HG03045 (cell line): ENCODE measurements at regions not wholly inside any gene's neighbourhood (a gene's known extent, or its start where the extent isn't known, plus 50 kb on each side); places are given as distances from the start of the nearest gene placed in this dataset.

Source experiments
- ATAC-seq: cut with Tn5 transposase; IDR thresholded peaks from one replicate; pipeline ENCODE4 v1.9.1; 2021; ENCODE audit warnings: mild to moderate bottlenecking, moderate library complexity; ENCODE audit not compliant: unreplicated experiment

DNA sequence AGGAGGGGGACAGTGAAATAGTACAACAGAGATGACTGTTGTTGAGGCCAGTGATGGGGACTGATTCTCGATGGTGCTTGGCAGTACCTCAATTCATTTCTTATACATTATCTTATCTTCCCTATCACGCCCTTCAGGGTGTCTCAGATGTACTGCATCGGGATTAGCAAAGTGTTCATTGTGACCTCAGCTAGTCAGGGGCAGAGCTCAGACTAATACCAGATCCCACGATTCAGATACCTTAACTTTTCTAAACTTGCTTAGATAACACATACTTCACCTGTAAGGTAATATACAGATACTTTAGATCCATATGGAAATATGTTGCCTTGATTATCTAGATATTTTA, 720.6 kb downstream of the EFNB2 start:
- ATAC-seq, result no peak

DNA sequence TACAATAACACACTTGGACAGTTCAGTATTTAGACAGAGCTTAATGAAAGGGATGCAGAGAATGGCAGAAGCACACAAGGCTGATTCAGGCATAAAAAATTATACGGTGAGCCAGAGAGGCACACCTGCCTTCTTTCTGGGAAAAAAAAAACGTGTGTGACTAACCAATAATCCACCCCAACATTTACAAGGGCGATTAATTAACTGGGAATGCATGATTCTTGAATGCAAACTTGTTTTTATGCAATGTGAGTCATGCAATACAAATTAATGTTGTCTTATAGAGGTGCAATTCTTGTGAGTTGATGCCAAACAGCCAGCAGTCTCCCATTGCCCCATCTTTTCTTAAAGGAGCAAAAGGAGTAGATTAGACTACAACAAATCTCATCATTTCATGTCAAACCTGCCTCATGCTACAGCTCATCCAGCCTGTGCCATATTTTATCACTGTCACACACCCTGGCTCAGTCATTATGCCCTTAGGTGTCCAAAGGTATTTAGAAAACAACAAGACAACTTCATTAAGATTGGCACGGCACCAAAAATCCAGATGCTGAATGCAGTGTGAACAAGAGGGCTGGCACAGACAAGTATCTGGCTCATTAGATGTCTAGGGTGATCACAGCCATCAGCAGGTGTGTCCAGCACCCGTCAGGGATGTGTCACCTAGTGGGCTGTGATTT, 721.1 kb downstream of the EFNB2 start:
- ATAC-seq, result no peak

DNA sequence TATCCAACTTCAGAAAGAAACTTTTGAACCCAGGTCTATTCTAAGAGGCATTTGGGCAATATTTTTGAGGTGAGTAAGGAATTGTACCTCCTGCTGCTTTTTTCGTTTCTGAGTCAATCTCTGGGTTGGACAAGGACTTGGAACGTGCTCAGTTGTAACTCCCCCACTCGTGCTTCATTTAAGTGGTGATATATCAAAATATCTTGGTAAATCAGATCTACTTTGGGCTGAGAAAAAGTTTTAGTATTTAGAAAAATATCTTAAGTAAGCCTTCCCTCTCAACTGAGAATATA, 728.9 kb downstream of the EFNB2 start:
- no peak for ATAC-seq

DNA sequence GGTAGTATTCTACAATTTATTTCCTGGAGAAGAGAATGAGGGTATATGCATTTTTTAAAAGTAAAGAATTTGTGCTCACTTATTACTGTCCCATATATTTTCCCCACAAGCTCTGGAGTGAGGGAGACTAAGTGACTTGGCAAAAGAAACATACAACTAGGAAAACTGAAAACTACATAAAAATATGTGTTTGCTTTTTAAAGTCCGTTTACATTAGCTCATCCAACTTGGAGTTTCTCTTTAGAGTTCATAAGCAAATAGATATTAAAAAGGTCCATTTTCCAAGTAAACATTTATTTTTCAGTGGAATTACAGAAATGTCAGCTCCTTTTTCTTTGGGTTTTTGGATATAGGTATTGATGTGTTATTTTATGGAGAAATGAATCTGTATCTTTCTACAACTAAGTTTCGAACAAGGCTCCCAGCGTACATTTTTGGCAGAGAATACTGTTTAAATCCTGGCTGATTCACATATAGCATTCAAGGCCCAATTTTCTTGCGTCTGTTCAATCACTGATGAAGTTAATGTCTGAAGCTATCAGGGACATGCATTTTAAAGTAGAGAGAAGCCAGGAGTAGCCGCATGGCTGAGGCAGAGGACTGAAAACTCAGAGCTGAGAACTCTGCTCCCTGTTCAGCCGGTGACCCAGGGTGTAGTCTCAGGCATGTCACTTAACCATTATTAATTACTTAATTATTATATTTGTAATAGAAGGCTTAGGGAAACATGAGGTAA, 729.4 kb downstream of the EFNB2 start:
- no peak for ATAC-seq

DNA sequence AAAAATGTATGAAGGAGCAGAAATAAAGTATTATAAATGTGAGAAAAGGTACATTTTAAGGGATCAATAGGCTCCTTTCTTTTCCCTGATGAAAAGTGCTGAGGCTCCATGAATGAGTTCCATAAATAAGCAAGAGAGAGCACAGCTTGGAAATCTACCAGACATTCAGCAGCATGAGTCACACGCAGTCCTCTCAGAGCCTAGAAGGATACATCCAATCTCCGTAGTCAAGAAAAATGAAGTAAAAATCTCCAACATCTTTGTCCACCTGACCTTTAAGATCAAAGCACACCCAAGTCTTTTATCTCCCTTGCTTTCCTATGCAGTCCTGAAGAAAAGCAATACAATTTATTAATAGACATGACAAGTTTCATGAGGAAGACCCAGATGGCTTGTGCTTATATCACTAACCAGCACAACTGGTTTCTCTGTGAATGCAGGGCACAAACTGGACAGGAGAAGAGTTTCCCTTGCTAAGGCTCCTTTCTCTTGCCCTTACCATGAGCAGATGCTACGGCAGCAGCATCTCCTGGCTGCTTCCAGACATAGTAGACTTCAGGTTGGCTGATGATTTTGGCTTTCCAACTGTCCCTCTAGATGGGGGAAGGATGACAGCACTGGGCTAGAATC, 730.8 kb downstream of the EFNB2 start:
- ATAC-seq, result no peak

DNA sequence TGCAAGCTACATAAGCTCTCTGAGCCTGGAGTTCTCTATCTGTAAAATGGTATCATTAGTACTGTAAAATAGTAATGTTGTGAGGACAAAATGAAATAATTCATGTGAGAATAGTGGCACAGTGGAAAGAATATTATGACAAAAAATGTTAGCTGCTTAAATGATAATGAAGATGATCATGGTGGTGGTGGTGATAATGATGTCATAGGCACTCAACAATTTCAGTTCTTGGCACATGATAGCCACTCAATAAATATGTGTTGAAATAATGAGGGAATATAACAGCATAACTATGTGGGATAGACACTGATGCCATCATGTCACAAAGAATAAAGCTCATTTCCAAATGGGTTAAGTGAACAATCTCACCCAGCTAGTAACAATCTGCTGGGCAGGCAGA, 736.3 kb downstream of the EFNB2 start:
- ATAC-seq, result no peak

DNA sequence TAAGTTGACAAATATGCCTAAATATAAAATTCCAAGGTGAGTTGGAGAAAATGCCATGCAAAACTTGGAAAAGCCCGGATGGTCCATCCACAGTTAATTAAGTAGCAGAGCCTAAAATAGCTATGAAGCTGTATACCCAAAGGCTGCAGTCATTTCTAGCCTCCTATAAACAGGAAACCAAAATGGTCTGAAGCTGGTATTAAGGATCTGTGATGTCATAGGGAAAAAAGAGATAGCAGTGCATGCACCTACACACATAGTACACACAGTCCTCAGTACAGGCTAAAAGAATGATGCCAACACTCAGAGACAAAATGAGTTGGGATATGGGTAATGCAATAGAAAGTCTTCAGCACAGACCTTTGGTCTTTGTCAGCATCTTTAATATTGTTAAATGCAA, 736.9 kb downstream of the EFNB2 start:
- no peak for ATAC-seq

DNA sequence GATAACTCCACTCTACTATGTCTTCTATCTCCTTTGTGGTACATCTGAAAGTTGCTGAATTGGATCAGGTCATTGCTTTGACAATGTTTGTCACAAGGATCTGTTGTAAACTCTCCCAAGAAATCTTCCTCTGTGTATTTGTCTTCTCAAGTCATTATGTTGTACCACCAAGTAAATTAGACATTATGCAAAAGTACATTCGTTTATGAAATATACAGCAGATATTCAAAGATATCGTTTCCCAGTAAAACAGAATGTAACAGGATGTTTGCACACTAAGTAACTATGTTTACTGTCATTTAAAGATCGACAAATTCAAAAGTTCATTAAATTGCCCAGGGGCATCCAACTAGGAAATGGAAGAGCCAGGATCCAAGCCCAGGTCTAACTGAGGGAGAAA, 739.4 kb downstream of the EFNB2 start:
- ATAC-seq, result no peak

DNA sequence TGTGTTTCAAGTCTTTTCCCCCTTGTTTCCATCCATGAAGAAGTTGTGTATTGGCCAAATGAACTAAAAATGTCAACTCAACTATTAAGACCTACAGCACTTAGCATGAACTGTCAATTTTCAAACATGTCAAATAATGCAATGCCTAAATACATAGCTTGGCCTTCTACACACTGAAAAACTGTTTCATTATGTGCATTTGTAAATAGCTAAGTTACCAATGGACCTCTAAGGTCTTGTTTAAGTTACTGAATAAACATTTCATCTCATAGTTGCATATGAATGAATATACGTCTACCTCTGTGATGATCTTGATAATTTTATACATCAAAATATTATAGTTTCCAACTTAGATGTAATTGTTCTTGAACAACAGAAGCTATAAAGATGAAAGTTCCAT, 744.5 kb downstream of the EFNB2 start:
- no peak for ATAC-seq

DNA sequence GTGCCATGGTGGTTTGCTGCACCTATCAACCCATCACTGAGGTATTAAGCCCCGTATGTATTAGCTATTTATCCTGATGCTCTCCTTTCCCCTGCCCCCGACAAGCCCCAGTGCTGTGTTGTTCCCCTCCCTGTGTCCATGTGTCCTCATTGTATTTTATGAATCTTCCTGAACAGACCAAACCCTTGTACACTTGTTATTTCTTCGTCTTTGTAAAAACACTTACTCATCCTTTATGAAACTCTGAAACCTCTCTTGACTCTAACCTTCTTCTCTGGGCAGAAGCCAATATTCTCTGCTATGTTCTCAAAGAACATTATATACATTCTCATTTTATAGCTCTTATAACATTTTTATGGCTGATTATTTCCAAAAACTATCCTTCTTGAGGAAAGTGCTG, 746.9 kb downstream of the EFNB2 start:
- ATAC-seq, result no peak

DNA sequence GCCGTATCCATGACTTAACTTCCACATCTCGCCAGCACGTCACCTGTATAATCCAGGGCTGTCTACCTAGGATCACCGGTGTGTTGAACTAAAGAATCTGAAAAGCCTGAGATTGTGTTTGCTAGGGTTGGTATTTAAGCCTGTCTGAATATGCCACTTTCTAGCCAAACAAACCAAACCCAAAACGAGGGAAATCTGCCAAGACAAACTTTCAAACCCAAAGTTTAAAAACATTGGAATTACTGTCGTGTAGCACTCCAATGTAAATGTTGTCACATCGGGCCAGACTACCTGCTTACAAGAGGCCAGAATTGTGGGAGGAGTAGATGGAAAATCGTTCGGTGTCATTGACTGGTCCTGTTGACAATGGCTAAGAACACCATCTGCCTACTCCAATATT, 747.8 kb downstream of the EFNB2 start:
- no peak for ATAC-seq

DNA sequence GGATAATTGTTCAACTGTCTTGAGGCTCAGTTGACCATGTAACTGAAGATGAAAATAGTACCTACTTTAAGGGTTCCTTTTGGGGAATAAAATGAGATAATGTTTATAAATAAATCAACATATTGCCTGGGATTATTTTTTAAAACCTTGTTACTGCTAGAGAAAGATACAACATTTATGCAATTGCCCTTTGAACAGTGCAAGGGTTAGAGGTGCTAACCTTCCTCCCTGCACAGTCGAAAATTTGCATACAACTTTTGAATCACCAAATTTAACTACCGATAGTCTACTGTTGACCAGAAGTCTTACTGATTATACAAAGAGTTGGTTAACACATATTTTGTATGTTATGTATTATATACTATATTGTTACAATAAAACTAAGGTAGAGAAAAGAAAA, 750.0 kb downstream of the EFNB2 start:
- no peak for ATAC-seq

DNA sequence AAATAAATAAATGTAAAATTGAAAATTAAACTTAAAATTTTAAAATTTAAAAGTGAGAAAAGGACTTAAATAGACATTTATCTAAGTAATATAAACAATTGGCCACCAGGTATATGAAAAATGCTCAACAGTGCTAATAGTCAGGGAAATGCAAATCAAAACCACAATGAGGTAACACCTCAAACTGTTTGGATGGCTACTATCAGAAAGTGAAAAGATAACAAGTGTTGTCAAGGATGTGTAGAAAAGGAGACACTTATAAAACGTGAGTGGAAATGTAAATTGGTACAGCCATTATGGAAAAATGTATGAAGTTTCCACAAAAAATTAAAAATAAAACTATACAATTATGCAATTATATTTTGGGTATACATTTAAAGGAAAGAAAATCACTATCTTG, 752.2 kb downstream of the EFNB2 start:
- ATAC-seq, result no peak

DNA sequence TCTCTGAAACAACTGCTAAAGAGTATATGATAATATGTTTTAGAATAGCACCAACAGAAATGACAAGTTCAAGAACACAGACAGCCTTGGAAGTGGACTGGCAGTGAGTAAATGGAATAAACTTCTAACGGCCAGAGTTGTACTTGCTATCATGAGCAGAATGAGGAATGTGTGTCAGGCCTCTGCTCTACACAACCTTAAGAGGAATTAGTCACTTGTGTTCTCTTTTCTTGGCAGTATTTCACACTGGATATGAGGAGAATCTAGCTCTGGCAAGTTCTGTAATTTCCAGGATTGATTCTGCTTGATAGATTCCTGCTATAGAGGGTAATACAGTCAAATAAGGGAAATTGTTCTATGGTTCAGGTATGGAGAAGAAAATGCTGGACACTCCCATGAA, 757.3 kb downstream of the EFNB2 start:
- no peak for ATAC-seq

DNA sequence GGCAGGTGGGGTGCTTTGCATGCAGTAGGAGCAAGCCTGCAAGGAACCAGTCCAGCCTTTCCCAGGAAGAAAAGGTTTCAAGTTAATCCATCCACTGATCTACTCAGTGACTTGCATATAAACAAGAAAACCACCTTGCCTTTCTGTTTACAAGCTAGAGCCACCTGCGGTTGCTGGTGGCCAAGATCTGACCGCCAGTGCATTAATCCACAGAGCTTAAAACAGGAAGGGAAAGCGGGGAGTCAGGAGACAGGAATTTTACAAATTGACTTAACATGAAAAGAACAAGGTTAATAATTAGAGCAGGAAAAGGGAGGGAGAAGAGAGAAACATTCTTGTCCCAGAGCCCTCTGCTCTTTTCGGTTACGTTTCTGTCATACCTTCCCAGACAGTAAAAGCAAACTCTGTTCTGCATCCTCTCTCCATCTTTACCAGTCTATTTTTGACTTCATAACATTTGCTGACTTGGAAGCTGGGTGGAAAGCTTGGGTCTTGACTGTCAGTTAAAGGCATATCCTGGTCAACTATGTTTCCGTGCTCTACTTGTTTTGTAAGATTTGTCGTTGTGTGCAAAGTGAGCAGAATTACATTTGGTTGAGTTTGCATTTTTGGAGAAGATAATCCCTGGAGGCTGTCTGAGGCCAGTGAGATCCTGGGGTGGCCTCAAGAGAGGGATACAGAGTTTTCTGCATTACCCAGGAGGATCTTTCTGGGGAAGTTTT, 760.6 kb downstream of the EFNB2 start:
- no peak for ATAC-seq

DNA sequence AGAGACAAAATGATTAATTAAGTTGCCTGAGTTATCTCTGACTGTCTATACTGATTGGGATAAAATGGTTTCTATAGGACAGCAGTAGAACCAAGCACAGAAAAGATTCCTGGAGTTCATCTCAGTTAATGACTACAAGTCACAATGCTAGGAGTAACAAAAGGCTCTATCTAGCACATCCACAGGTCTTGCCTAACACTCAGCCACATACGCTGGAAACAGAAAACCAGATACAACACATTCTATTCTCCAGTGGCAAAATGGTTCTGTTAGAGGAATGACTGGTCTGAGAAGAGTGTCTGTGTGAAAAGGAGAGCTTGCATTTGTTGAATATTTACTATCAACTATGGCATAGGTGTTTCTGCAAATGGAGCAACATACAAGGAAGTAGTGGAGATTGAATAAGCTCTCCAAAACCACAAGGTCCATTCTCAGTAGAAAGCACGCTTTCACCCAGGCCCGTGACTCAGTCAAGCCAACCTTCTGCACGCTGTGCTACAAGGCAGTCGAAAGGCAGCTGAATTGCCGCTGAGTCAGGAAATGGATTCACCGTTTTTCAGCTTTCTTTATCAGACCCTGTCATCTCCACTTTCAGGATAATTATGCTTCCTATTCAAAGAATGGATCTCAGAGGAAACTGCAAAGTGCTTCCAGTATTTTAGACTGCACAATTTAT, 761.5 kb downstream of the EFNB2 start:
- ATAC-seq, result no peak

DNA sequence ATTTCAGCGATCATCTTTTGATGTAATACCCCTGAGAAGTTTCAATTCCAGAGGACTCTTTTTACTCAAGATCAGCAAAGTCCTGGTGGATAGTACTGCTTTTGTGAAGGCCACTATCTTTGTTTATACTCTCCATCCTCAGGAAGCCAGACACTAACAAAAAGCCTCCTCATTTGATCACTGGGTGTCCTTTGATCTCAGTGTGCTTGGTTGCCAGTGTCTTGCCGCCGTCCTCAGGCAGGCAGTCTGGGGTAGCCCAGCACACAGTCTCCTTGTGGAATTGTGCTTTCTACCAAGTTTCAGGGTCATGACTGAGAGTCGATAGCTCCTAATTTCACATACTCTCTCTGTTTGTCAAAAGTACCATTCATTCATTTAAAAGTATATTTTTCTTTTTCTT, 762.2 kb downstream of the EFNB2 start:
- ATAC-seq, result no peak

DNA sequence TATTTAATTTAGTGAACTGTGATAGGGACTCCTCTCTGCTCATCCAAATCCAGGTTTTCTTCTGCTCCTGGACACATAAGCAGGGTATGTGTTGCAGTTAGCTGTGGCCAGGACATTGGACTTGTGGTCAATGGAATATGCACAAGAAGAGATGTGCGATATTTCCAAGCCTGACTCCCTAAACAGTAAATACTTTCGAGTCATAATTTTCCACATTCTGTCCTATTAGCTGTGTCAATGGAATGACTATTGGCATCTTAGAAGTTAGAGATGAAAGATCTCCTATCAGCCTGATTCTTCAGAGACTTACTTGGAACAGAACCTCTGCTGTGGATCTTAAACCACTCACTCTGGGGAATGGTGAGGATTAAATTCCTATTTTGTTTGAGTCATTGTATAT, 771.0 kb downstream of the EFNB2 start:
- no peak for ATAC-seq

DNA sequence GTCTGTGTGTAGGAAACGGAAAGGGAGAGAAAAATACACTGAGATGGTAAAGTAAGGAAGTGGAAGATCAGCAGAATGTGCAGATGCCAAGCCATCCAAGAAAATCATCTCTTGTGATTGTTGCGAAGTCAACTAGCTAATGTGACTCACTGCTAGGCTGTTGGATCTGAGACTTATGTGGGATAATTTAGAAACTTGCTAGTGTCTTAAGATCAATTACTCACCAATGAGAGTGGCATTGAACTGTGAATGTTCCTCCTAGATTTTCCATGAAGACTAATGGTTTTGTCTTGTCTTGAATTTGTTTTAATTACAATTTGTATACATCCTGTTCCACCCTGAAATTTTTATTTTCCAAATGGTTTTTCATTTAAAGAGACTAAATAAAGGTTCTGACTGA, 771.6 kb downstream of the EFNB2 start:
- ATAC-seq, result no peak

DNA sequence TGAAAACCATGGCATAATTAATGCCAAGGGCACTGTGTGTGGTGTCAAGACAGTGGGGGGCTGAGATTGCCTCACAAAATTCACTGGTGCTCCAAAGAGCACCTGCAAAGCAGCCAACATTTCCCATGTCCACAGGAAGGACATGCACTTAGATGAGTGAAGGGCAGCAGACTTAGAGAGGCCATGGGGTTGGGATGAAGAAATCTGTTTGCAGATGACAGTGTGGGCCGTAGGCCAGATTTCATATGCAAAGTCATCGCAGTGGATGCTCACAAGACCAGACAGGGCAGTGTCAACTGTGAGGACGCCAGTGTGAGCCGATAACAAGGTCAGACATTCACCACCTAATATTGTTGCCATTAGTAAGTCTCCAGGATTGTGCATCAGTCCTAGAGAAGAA, 773.4 kb downstream of the EFNB2 start:
- no peak for ATAC-seq
